Glutamatergic neuron (in vitro differentiated cells): ENCODE measurements at regions not wholly inside any gene's neighbourhood (a gene's known extent, or its start where the extent isn't known, plus 50 kb on each side); places are given as distances from the start of the nearest gene placed in this dataset.

Source experiments
- DNase-seq: peaks from one replicate; pipeline ENCODE4 v3.0.0; 2022
- H3K27ac Mint-ChIP-seq: one replicate; pipeline ENCODE4 v1.8.0; 2020; ENCODE audit warnings: mild to moderate bottlenecking, mixed read lengths, inconsistent platforms; ENCODE audit not compliant: unreplicated experiment
- H3K27me3 Mint-ChIP-seq: one replicate; pipeline ENCODE4 v1.8.0; 2020; ENCODE audit warnings: mild to moderate bottlenecking, moderate library complexity, mixed read lengths, inconsistent platforms; ENCODE audit not compliant: unreplicated experiment
- H3K36me3 Mint-ChIP-seq: one replicate; pipeline ENCODE4 v1.8.0; 2020; ENCODE audit warnings: mild to moderate bottlenecking, mixed read lengths, inconsistent platforms; ENCODE audit not compliant: unreplicated experiment
- H3K4me1 Mint-ChIP-seq: one replicate; pipeline ENCODE4 v1.8.0; 2020; ENCODE audit warnings: mild to moderate bottlenecking, low read depth, mixed read lengths, inconsistent platforms; ENCODE audit not compliant: unreplicated experiment
- H3K4me3 Mint-ChIP-seq: one replicate; pipeline ENCODE4 v1.8.0; 2020; ENCODE audit warnings: mild to moderate bottlenecking, mixed read lengths, inconsistent platforms; ENCODE audit not compliant: unreplicated experiment
- H3K9me3 Mint-ChIP-seq: one replicate; pipeline ENCODE4 v1.8.0; 2020; ENCODE audit warnings: mild to moderate bottlenecking, moderate library complexity, mixed read lengths, inconsistent platforms; ENCODE audit not compliant: unreplicated experiment
- TF ChIP-seq, protein P1 (sequence below): fragments of 200-600 bp; sonication (generic); IDR thresholded peaks from one replicate; pipeline ENCODE4 v1.5.0; 2021; ENCODE audit not compliant: partially characterized antibody, unreplicated experiment

DNA sequence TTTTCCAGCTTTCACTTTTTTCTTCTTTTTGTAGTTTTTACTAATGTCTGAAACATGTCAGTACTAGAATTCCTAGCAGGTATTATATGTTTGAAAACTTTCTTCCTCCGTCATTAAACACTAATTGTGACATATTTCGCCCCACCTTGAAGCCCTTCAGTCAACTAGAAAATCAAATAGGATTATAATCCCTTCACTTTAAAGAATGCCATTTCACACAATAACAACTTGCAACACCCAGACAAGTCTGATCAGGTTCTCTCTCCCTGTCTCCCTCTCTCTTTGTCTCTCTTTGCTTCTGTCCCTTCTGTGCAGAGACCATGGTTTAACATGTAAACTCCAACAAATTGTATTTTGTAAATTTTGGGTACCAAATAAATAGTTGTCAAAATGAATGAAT, 373.5 kb downstream of the SEMA3D start:
- Mint-ChIP-seq H3K9me3 (no peaks in the 10 kb centered on the region), H3K27ac (no peak overlapping the region)

DNA sequence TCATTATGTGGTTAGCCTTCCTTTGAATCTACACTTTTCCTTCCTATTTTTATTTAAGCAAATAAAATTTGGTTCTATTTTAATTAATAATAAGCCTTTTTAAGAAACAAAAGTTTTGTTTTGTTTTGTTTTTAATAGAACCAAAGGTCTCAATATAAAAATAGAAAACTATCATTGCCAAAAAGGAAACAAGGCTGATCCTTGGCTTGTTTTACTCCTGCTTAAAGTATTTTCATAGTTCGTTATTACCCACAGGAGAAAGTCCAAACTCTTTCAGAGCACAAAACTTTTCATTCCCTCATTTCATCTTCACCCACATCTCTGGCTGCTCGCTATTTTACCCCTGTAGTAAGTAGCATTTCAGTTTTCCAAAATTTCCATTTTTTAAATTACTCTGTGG, 374.8 kb downstream of the SEMA3D start:
- H3K27ac Mint-ChIP-seq, result no peak overlapping the region
- DNase-seq, result no peak

More for the DNA sequence above, 373.5 kb downstream of the SEMA3D start:
- no peaks in the 10 kb centered on the region for H3K27me3 Mint-ChIP-seq
- H3K4me3 Mint-ChIP-seq, result no peak overlapping the region
- DNase-seq, result no peak
- TF ChIP-seq, protein P1, sequence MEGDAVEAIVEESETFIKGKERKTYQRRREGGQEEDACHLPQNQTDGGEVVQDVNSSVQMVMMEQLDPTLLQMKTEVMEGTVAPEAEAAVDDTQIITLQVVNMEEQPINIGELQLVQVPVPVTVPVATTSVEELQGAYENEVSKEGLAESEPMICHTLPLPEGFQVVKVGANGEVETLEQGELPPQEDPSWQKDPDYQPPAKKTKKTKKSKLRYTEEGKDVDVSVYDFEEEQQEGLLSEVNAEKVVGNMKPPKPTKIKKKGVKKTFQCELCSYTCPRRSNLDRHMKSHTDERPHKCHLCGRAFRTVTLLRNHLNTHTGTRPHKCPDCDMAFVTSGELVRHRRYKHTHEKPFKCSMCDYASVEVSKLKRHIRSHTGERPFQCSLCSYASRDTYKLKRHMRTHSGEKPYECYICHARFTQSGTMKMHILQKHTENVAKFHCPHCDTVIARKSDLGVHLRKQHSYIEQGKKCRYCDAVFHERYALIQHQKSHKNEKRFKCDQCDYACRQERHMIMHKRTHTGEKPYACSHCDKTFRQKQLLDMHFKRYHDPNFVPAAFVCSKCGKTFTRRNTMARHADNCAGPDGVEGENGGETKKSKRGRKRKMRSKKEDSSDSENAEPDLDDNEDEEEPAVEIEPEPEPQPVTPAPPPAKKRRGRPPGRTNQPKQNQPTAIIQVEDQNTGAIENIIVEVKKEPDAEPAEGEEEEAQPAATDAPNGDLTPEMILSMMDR, result no peak
- H3K4me1 Mint-ChIP-seq, result no peaks in the 10 kb centered on the region
- H3K36me3 Mint-ChIP-seq, result no peaks in the 10 kb centered on the region

DNA sequence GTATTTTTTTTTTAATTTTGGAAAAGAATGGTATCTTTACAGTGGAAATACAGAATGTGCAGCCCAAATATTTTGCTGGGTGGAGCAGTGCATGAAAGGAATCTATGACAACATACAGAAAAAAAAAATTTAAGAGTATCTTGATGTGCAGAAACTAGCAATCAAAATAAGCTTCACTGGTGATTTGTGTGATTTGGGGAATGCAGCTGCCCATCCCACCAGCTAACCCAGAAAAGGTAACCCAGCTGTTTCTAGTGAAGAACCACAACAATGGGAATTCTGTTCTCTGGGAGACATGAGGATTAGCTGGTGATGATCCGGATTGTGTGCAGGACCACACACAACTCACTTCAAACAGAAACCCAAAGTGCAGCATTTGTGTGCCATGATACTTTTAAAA, 375.5 kb downstream of the SEMA3D start:
- Mint-ChIP-seq H3K4me1 (no peaks in the 10 kb centered on the region), H3K36me3 (no peaks in the 10 kb centered on the region), H3K27me3 (no peaks in the 10 kb centered on the region), H3K9me3 (no peaks in the 10 kb centered on the region), H3K27ac (no peak overlapping the region), H3K4me3 (no peak overlapping the region)
- no peak for DNase-seq
- TF ChIP-seq, protein P1, result no peak

More for the DNA sequence above, 374.8 kb downstream of the SEMA3D start:
- TF ChIP-seq, protein P1, result no peak
- H3K27me3 Mint-ChIP-seq, result no peaks in the 10 kb centered on the region
- no peaks in the 10 kb centered on the region for H3K4me1 Mint-ChIP-seq
- H3K4me3 Mint-ChIP-seq, result no peak overlapping the region
- H3K36me3 Mint-ChIP-seq, result no peaks in the 10 kb centered on the region
- H3K9me3 Mint-ChIP-seq, result no peaks in the 10 kb centered on the region

DNA sequence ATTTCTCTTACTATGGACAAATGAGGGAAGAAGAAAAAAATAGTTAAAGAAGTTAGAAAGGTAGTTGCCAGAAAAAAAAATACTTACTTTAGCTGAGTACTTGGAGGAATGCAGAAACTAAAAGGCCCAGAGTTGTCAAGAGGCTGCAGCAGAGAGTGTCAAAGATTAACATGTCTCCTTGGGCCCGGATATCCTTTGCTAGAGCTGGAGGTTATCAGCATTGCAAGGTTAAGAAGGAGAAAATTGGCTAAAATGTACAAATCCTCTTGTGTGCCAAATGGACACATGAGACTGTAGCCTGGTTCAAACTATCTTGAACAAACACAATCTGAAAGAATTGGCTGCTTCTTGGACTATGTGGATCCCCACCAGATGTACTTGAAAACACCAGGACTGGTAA, 377.0 kb downstream of the SEMA3D start:
- no peak overlapping the region for H3K4me3 Mint-ChIP-seq
- no peaks in the 10 kb centered on the region for H3K9me3 Mint-ChIP-seq
- no peak overlapping the region for H3K27ac Mint-ChIP-seq
- no peaks in the 10 kb centered on the region for H3K4me1 Mint-ChIP-seq
- TF ChIP-seq, protein P1, result no peak
- DNase-seq, result no peak
- no peaks in the 10 kb centered on the region for H3K36me3 Mint-ChIP-seq
- H3K27me3 Mint-ChIP-seq, result no peaks in the 10 kb centered on the region

DNA sequence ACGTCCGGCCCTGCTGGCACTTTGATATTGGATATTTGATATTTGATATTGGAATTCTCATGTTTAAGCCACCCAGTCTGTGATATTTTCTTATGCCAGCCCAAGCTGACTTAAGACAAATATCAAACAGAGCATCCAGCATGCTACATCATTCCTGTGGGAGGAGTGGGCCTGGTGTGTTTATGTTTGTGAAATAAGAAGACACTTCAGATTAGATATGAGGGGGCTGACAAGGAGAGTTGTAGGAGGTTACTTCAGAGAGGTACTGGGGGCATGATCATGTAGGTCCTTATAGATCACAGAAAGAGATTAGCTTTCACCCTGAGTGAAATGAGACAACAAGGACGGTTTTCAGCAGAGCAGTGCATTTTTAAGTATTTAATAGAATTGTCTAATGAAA, 382.9 kb downstream of the SEMA3D start:
- H3K4me1 Mint-ChIP-seq, result peaks cover 2% of the 10 kb centered on the region
- TF ChIP-seq, protein P1, result no peak

More for the DNA sequence above, 382.9 kb downstream of the SEMA3D start:
- no peak for DNase-seq
- H3K36me3 Mint-ChIP-seq, result no peaks in the 10 kb centered on the region
- H3K4me3 Mint-ChIP-seq, result no peak overlapping the region
- peaks cover 2% of the 10 kb centered on the region for H3K9me3 Mint-ChIP-seq
- peaks cover 2% of the 10 kb centered on the region for H3K27me3 Mint-ChIP-seq
- no peak overlapping the region for H3K27ac Mint-ChIP-seq
